Smooth muscle cell (in vitro differentiated cells): ENCODE measurements at regions not wholly inside any gene's neighbourhood (a gene's known extent, or its start where the extent isn't known, plus 50 kb on each side); places are given as distances from the start of the nearest gene placed in this dataset.

ENCODE experiments used
- DNase-seq: peaks from one replicate; lab custom pipeline; 2025; ENCODE audit not compliant: unreplicated experiment; lab: John Stamatoyannopoulos, UW
- H2AFZ ChIP-seq: fragments of 200-600 bp; sonication (generic); 2 replicates; pipeline ENCODE4 v1.6.0; 2016; ENCODE audit warnings: antibody characterized with exemption, low read depth, mild to moderate bottlenecking
- H3F3A ChIP-seq: fragments of 200-600 bp; sonication (generic); 2 replicates; pipeline ENCODE4 v1.6.0; 2017; ENCODE audit warnings: antibody characterized with exemption, low read depth
- H3K27ac ChIP-seq: fragments of 200-600 bp; sonication (generic); 2 replicates; pipeline ENCODE4 v1.5.1; 2016; ENCODE audit warnings: low read depth, mild to moderate bottlenecking
- H3K27me3 ChIP-seq: fragments of 200-600 bp; sonication (generic); 2 replicates; pipeline ENCODE4 v1.6.1; 2016; ENCODE audit warnings: low read depth, mild to moderate bottlenecking
- H3K36me3 ChIP-seq: fragments of 200-600 bp; sonication (generic); 2 replicates; pipeline ENCODE4 v1.5.1; 2016; ENCODE audit warnings: low read depth
- H3K4me1 ChIP-seq: fragments of 200-600 bp; sonication (generic); 2 replicates; pipeline ENCODE4 v1.5.1; 2016; ENCODE audit warnings: low read depth
- H3K4me2 ChIP-seq: fragments of 200-600 bp; sonication (generic); 2 replicates; pipeline ENCODE4 v1.6.0; 2016; ENCODE audit warnings: mild to moderate bottlenecking
- H3K4me3 ChIP-seq: fragments of 200-600 bp; sonication (generic); 2 replicates; pipeline ENCODE4 v1.5.1; 2016; ENCODE audit warnings: mild to moderate bottlenecking
- H3K79me2 ChIP-seq: fragments of 200-600 bp; sonication (generic); 2 replicates; pipeline ENCODE4 v1.6.0; 2016; ENCODE audit warnings: low read depth, mild to moderate bottlenecking
- H3K9ac ChIP-seq: fragments of 200-600 bp; sonication (generic); 2 replicates; pipeline ENCODE4 v1.6.0; 2016; ENCODE audit warnings: low read depth
- H3K9me3 ChIP-seq: fragments of 200-600 bp; sonication (generic); replicated peaks from 2 replicates; pipeline ENCODE4 v1.5.1; 2016; ENCODE audit warnings: low read depth
- H4K20me1 ChIP-seq: fragments of 200-600 bp; sonication (generic); 2 replicates; pipeline ENCODE4 v1.6.0; 2016; ENCODE audit warnings: low read depth
- CTCF ChIP-seq: fragments of 200-600 bp; sonication (generic); IDR thresholded peaks from 2 replicates; pipeline ENCODE4 v1.5.1; 2017; ENCODE audit warnings: borderline replicate concordance, mild to moderate bottlenecking, antibody characterized with exemption; ENCODE audit not compliant: insufficient read depth, poor library complexity, severe bottlenecking
- WGBS: methylation state at CpG from one replicate; pipeline ENCODE4 v1.1.7; 2016; ENCODE audit warnings: low lambda C conversion rate; 5-methylcytosine and 5-hydroxymethylcytosine counted together

- Histone ChIP-seq H3K36me3 (no peaks in the 10 kb centered on the region), H3K27me3 (no peaks in the 10 kb centered on the region)
- 93% methylated on average over 2 of the region's 2 CpGs for WGBS
These were observed 116.0 kb upstream of the PGRMC2 start for GRCh38 chr4:128403586-128403985.

GRCh38 chr4:128394778-128395177, 107.2 kb upstream of the PGRMC2 start:
- Histone ChIP-seq H3K27me3 (no peaks in the 10 kb centered on the region), H3K4me3 (no peak overlapping the region), H3K36me3 (no peaks in the 10 kb centered on the region), H3K4me2 (no peak overlapping the region), H3K4me1 (no peaks in the 10 kb centered on the region), H2AFZ (no peak overlapping the region), H3K9me3 (no peaks in the 10 kb centered on the region), H4K20me1 (no peaks in the 10 kb centered on the region), H3K27ac (no peak overlapping the region), H3K9ac (no peak overlapping the region), H3F3A (no peaks in the 10 kb centered on the region), H3K79me2 (no peaks in the 10 kb centered on the region)
- 84% methylated on average over 4 of the region's 4 CpGs for WGBS
- no peak for DNase-seq
- TF ChIP-seq CTCF = no peak

More at GRCh38 chr4:128403586-128403985, 116.0 kb upstream of the PGRMC2 start:
- Histone ChIP-seq H4K20me1 (no peaks in the 10 kb centered on the region), H3K27ac (no peak overlapping the region), H3K9ac (no peak overlapping the region), H3K9me3 (no peaks in the 10 kb centered on the region), H2AFZ (no peak overlapping the region), H3K79me2 (no peaks in the 10 kb centered on the region), H3K4me1 (no peaks in the 10 kb centered on the region), H3K4me2 (no peak overlapping the region), H3F3A (no peaks in the 10 kb centered on the region), H3K4me3 (no peak overlapping the region)
- no peak for TF ChIP-seq CTCF
- no peak for DNase-seq

GRCh38 chr4:128393101-128393704, 105.6 kb upstream of the PGRMC2 start:
- H3K9ac ChIP-seq = no peak overlapping the region
- no peaks in the 10 kb centered on the region for H4K20me1 ChIP-seq
- peak overlapping the region; percentile 1 for H3K27ac ChIP-seq

More at GRCh38 chr4:128393101-128393704, 105.6 kb upstream of the PGRMC2 start:
- DNase-seq = no peak
- Histone ChIP-seq H3K4me3 (no peak overlapping the region), H2AFZ (peak overlapping the region; percentile 4), H3K79me2 (no peaks in the 10 kb centered on the region), H3K9me3 (no peaks in the 10 kb centered on the region), H3K36me3 (no peaks in the 10 kb centered on the region), H3K4me1 (no peaks in the 10 kb centered on the region), H3F3A (peaks cover 5% of the 10 kb centered on the region), H3K4me2 (peak overlapping the region; percentile 57), H3K27me3 (no peaks in the 10 kb centered on the region)
- TF ChIP-seq CTCF = no peak
- WGBS = 20% methylated on average over 6 of the region's 6 CpGs
